H9 (cell line): ENCODE measurements at regions not wholly inside any gene's neighbourhood (a gene's known extent, or its start where the extent isn't known, plus 50 kb on each side); places are given as distances from the start of the nearest gene placed in this dataset.
"Not testable (repeated sequence)": the region's sequence is repeated elsewhere in the genome, so short reads cannot be mapped to it uniquely, and the experiment has no call there.

Experiments used
- DNase-seq: peaks from one replicate; pipeline ENCODE4 v3.0.0-alpha.2; 2017
- H2AFZ ChIP-seq: one replicate; pipeline ENCODE4 v1.6.1; 2013; ENCODE audit warnings: mild to moderate bottlenecking, low read length, control low read depth, moderate library complexity
- H2AK5ac ChIP-seq: 2 replicates; pipeline ENCODE4 v1.6.1; 2013; ENCODE audit warnings: low read length, control low read depth, mixed read lengths; ENCODE audit not compliant: insufficient read length
- H2BK120ac ChIP-seq: one replicate; pipeline ENCODE4 v1.6.1; 2013; ENCODE audit warnings: low read depth, mild to moderate bottlenecking, low read length, control low read depth, inconsistent platforms; ENCODE audit not compliant: poor library complexity, severe bottlenecking
- H2BK12ac ChIP-seq: 2 replicates; pipeline ENCODE4 v1.6.1; 2013; ENCODE audit warnings: low read length, control low read depth, mixed read lengths, low read depth; ENCODE audit not compliant: insufficient read length
- H2BK15ac ChIP-seq: 2 replicates; pipeline ENCODE4 v1.6.1; 2013; ENCODE audit warnings: low read depth, low read length, control low read depth
- H2BK20ac ChIP-seq: one replicate; pipeline ENCODE4 v1.6.1; 2013; ENCODE audit warnings: low read depth, mild to moderate bottlenecking, low read length, control low read depth, inconsistent platforms; ENCODE audit not compliant: poor library complexity, severe bottlenecking
- H2BK5ac ChIP-seq: 2 replicates; pipeline ENCODE4 v1.6.1; 2013; ENCODE audit warnings: low read length, control low read depth, mixed read lengths; ENCODE audit not compliant: insufficient read length
- H3K14ac ChIP-seq: 2 replicates; pipeline ENCODE4 v1.6.1; 2013; ENCODE audit warnings: low read length, control low read depth; ENCODE audit not compliant: insufficient read depth
- H3K18ac ChIP-seq: 2 replicates; pipeline ENCODE4 v1.6.1; 2013; ENCODE audit warnings: low read depth, mild to moderate bottlenecking, mixed read lengths, low read length, control low read depth; ENCODE audit not compliant: insufficient read length
- H3K23ac ChIP-seq: 2 replicates; pipeline ENCODE4 v1.6.1; 2013; ENCODE audit warnings: low read length, control low read depth, mixed read lengths, low read depth; ENCODE audit not compliant: insufficient read length
- H3K23me2 ChIP-seq: 2 replicates; pipeline ENCODE4 v1.6.1; 2013; ENCODE audit warnings: low read depth, mild to moderate bottlenecking, mixed read lengths, low read length, control low read depth; ENCODE audit not compliant: insufficient read length, poor library complexity, severe bottlenecking
- H3K27ac ChIP-seq: 2 replicates; pipeline ENCODE4 v1.5.1; 2013; ENCODE audit warnings: low read length, control low read depth, mixed read lengths, low read depth; ENCODE audit not compliant: insufficient read length
- H3K27me3 ChIP-seq: 2 replicates; pipeline ENCODE4 v1.6.1; 2013; ENCODE audit warnings: low read length, control low read depth, inconsistent platforms; ENCODE audit not compliant: insufficient read depth
- H3K4ac ChIP-seq: 2 replicates; pipeline ENCODE4 v1.6.1; 2013; ENCODE audit warnings: low read depth, mild to moderate bottlenecking, control low read depth, inconsistent platforms, low read length, moderate library complexity
- H3K4me1 ChIP-seq: 2 replicates; pipeline ENCODE4 v1.6.1; 2013; ENCODE audit warnings: low read length, control low read depth, inconsistent platforms; ENCODE audit not compliant: insufficient read depth
- H3K4me2 ChIP-seq: 2 replicates; pipeline ENCODE4 v1.6.1; 2013; ENCODE audit warnings: low read length, control low read depth, mixed read lengths; ENCODE audit not compliant: insufficient read length, insufficient read depth
- H3K56ac ChIP-seq: 2 replicates; pipeline ENCODE4 v1.6.1; 2013; ENCODE audit warnings: low read depth, mild to moderate bottlenecking, mixed read lengths, low read length, control low read depth; ENCODE audit not compliant: insufficient read length
- H3K79me1 ChIP-seq: 2 replicates; pipeline ENCODE4 v1.6.1; 2013; ENCODE audit warnings: low read depth, mild to moderate bottlenecking, moderate library complexity, low read length, control low read depth, inconsistent platforms; ENCODE audit not compliant: insufficient read depth, poor library complexity, severe bottlenecking
- H3K79me2 ChIP-seq: 2 replicates; pipeline ENCODE4 v1.6.1; 2013; ENCODE audit warnings: low read length, control low read depth, inconsistent platforms; ENCODE audit not compliant: insufficient read depth
- H3K9ac ChIP-seq: 2 replicates; pipeline ENCODE4 v1.6.1; 2013; ENCODE audit warnings: low read length, control low read depth, mixed read lengths; ENCODE audit not compliant: insufficient read length; ENCODE audit errors: extremely low read depth
- H3K9me3 ChIP-seq: one replicate; pipeline ENCODE4 v1.6.1; 2013; ENCODE audit warnings: low read depth, low read length, inconsistent platforms; ENCODE audit not compliant: control insufficient read depth
- H3T11ph ChIP-seq: one replicate; pipeline ENCODE4 v1.6.1; 2013; ENCODE audit warnings: mild to moderate bottlenecking, low read length, control low read depth, inconsistent platforms
- H4K20me1 ChIP-seq: one replicate; pipeline ENCODE4 v1.6.1; 2013; ENCODE audit not compliant: control insufficient read depth, insufficient read length, insufficient read depth
- H4K5ac ChIP-seq: 2 replicates; pipeline ENCODE4 v1.6.1; 2013; ENCODE audit warnings: low read depth, mild to moderate bottlenecking, mixed read lengths, low read length, control low read depth; ENCODE audit not compliant: insufficient read length
- H4K8ac ChIP-seq: replicated peaks from 2 replicates; pipeline ENCODE4 v1.6.1; 2013; ENCODE audit warnings: low read length, control low read depth, mixed read lengths, low read depth; ENCODE audit not compliant: insufficient read length
- H4K91ac ChIP-seq: 2 replicates; pipeline ENCODE4 v1.6.1; 2013; ENCODE audit warnings: low read depth, mild to moderate bottlenecking, moderate library complexity, mixed read lengths, low read length, control low read depth; ENCODE audit not compliant: insufficient read length
- H3K27ac Mint-ChIP-seq, 3 experiments: 2 replicates in 2 of 3; 3 replicates in 1 of 3; pipeline ENCODE4 v1.8.0; 2020 to 2021; ENCODE audit warnings: mixed read lengths in 3 of 3, mild to moderate bottlenecking in 1 of 3, moderate library complexity in 1 of 3
- H3K27me3 Mint-ChIP-seq: 2 replicates; pipeline ENCODE4 v1.8.0; 2021; ENCODE audit warnings: low read depth, mild to moderate bottlenecking, moderate library complexity, mixed read lengths
- H3K36me3 Mint-ChIP-seq, 3 experiments: 2 replicates in 2 of 3; 3 replicates in 1 of 3; pipeline ENCODE4 v1.8.0; 2020 to 2021; ENCODE audit warnings: low read depth in 3 of 3, mixed read lengths in 3 of 3; ENCODE audit not compliant: insufficient read depth in 1 of 3
- H3K4me1 Mint-ChIP-seq, 2 experiments: 2 replicates each; pipeline ENCODE4 v1.8.0; 2020; ENCODE audit warnings: mixed read lengths in 2 of 2
- H3K4me3 Mint-ChIP-seq, 2 experiments: 2 replicates in 1 of 2; 3 replicates in 1 of 2; pipeline ENCODE4 v1.8.0; 2020 to 2021; ENCODE audit warnings: mild to moderate bottlenecking in 2 of 2, mixed read lengths in 2 of 2, moderate library complexity in 1 of 2
- H3K9me3 Mint-ChIP-seq, 2 experiments: 2 replicates in 1 of 2; 3 replicates in 1 of 2; pipeline ENCODE4 v1.8.0; 2020; ENCODE audit warnings: mild to moderate bottlenecking in 2 of 2, mixed read lengths in 2 of 2, moderate library complexity in 1 of 2
- WGBS: extraction: QIAGEN DNeasy Blood & Tissue Kit; methylation state at CpG from one replicate; pipeline ENCODE4 v1.1.7; 2013; ENCODE audit warnings: missing lambda C conversion rate, low lambda C conversion rate, mixed read lengths; ENCODE audit not compliant: insufficient read length; ENCODE audit errors: extremely low coverage; 5-methylcytosine and 5-hydroxymethylcytosine counted together
- TF ChIP-seq, protein P1 (sequence below): fragments of 200-600 bp; sonication (generic); conservative IDR thresholded peaks from 3 replicates; pipeline ENCODE4 v1.8.0; 2021; ENCODE audit warnings: antibody characterized with exemption, mild to moderate bottlenecking

DNA sequence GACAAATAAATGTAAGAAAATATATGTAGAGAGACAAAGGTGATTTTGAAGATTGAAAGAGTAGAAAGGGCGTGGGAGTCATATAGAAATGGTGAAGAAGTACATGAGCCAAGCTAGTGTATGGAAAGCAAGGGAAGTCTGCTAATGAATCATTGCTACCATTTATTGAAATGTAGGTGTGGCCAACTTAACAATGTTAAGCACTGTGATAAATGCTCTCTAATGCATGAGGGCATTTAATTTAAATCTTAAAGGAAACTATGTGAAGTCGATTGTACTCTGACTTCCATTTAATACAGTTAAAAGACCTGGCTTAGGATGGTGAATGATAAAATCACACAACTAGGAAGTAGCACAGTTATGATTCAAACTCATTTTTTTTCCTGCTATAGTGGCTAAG lies 219.9 kb downstream of the CASP12 start:
- Histone ChIP-seq H4K20me1 (no peaks in the 10 kb centered on the region), H4K91ac (no peak overlapping the region), H2BK120ac (no peak overlapping the region), H3K18ac (no peak overlapping the region), H3K27ac (no peak overlapping the region), H3K23ac (no peak overlapping the region), H3K9me3 (no peaks in the 10 kb centered on the region), H3K56ac (no peak overlapping the region), H2AFZ (no peak overlapping the region), H3T11ph (no peak overlapping the region), H2BK5ac (no peak overlapping the region), H2BK12ac (no peak overlapping the region), H4K5ac (no peak overlapping the region), H3K23me2 (no peaks in the 10 kb centered on the region), H3K4me2 (no peak overlapping the region), H2AK5ac (no peak overlapping the region), H2BK20ac (no peak overlapping the region), H3K79me2 (no peaks in the 10 kb centered on the region), H2BK15ac (no peak overlapping the region), H3K4me1 (peaks cover 2% of the 10 kb centered on the region; the same call in 1 of the 2 replicates), H3K27me3 (no peaks in the 10 kb centered on the region), H4K8ac (no peak overlapping the region), H3K14ac (no peak overlapping the region), H3K9ac (no peak overlapping the region), H3K79me1 (no peaks in the 10 kb centered on the region), H3K4ac (no peak overlapping the region)
- 100% methylated on average over 1 of the region's 2 CpGs for WGBS
- H3K9me3 Mint-ChIP-seq = peaks cover 12 to 23% of the 10 kb centered on the region in 2 experiments
- no peaks in the 10 kb centered on the region for H3K27me3 Mint-ChIP-seq
- no peak overlapping the region for H3K4me3 Mint-ChIP-seq
- DNase-seq = no peak
- H3K27ac Mint-ChIP-seq = peak overlapping the region; percentile 6 to 34 (median 18); a peak in 4 of 7 replicates
- H3K4me1 Mint-ChIP-seq = peaks cover 24% of the 10 kb centered on the region in 2 experiments
- H3K36me3 Mint-ChIP-seq = peaks cover 7 to 24% (median 14%) of the 10 kb centered on the region in 3 experiments; a peak in 6 of 7 replicates
- TF ChIP-seq, protein P1, sequence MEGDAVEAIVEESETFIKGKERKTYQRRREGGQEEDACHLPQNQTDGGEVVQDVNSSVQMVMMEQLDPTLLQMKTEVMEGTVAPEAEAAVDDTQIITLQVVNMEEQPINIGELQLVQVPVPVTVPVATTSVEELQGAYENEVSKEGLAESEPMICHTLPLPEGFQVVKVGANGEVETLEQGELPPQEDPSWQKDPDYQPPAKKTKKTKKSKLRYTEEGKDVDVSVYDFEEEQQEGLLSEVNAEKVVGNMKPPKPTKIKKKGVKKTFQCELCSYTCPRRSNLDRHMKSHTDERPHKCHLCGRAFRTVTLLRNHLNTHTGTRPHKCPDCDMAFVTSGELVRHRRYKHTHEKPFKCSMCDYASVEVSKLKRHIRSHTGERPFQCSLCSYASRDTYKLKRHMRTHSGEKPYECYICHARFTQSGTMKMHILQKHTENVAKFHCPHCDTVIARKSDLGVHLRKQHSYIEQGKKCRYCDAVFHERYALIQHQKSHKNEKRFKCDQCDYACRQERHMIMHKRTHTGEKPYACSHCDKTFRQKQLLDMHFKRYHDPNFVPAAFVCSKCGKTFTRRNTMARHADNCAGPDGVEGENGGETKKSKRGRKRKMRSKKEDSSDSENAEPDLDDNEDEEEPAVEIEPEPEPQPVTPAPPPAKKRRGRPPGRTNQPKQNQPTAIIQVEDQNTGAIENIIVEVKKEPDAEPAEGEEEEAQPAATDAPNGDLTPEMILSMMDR = no peak

DNA sequence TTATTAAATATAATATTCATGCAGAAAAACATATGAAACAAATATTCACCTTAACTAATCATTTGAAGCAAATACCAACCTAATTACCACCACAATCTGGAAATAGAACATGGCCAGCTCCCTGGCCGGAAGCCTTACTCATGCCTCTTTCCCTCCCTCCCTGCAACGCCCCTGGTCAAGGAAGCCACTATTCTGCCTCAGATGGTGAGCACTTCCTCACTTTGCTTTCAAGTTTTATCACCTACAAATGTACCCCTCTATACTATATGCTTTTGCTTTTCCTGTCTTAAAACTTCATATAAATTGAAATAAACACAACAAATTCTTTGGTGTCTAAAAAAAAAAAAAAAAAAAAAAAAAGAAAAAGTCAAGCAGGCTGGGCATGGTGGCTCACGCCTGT lies 221.2 kb downstream of the CASP12 start:
- not testable (repeated sequence) for H3K14ac ChIP-seq, H3K4me3 Mint-ChIP-seq, H3K4me2 ChIP-seq, H3K9ac ChIP-seq, H2AK5ac ChIP-seq, H2BK15ac ChIP-seq, H3K79me1 ChIP-seq, H3T11ph ChIP-seq, H3K27ac Mint-ChIP-seq, H4K91ac ChIP-seq, H4K8ac ChIP-seq, H2BK120ac ChIP-seq, H3K27me3 Mint-ChIP-seq, H4K5ac ChIP-seq, H3K79me2 ChIP-seq, H3K23ac ChIP-seq, H2AFZ ChIP-seq, H3K4me1 ChIP-seq, H2BK5ac ChIP-seq, H3K27ac ChIP-seq, DNase-seq, H3K27me3 ChIP-seq, H4K20me1 ChIP-seq, H2BK12ac ChIP-seq, H3K56ac ChIP-seq, H3K9me3 ChIP-seq, H3K18ac ChIP-seq, H2BK20ac ChIP-seq, H3K4ac ChIP-seq, H3K23me2 ChIP-seq
- peaks cover 7 to 31% (median 16%) of the 10 kb centered on the region in 3 experiments; a peak in 6 of 7 replicates for H3K36me3 Mint-ChIP-seq
- H3K4me1 Mint-ChIP-seq = peaks cover 24% of the 10 kb centered on the region in 2 experiments
- peaks cover 18 to 31% of the 10 kb centered on the region in 2 experiments for H3K9me3 Mint-ChIP-seq
- no CpG with 5 or more reads among the region's 3 CpGs for whole genome bisulfite sequencing
